ENCODE measurements at regions not wholly inside any gene's neighbourhood (a gene's known extent, or its start where the extent isn't known, plus 50 kb on each side); places are given as distances from the start of the nearest gene placed in this dataset.

- no peak for TF ChIP-seq CTCF (IDR thresholded peaks at IDR 0.05)
- Histone ChIP-seq H3K9me3 (no peaks in the 10 kb centered on the region), H3K36me3 (no peaks in the 10 kb centered on the region), H3K27me3 (replicated peaks; ENCODE audit: insufficient read depth) (no peaks in the 10 kb centered on the region), H3K27ac (no peak overlapping the region), H3K4me3 (no peak overlapping the region), H3K4me1 (ENCODE audit: control insufficient read depth in 1 of 2, low read depth in 2 of 2) (peaks cover 6 to 13% of the 10 kb centered on the region in 2 donors)
- ATAC-seq (ENCODE audit: insufficient number of reproducible peaks, low FRiP score, low read depth) (no peak), DNase-seq (ENCODE audit: low spot score) (no peak)
Observed at GRCh38 chr1:222892137-222892769, 77.4 kb downstream of the DISP1 start.

- no peak overlapping the region for H3K4me3 ChIP-seq
- no peak for ATAC-seq (ENCODE audit: insufficient number of reproducible peaks, low FRiP score, low read depth)
Observed at GRCh38 chr1:222893255-222893654, 78.4 kb downstream of the DISP1 start.

GRCh38 chr1:222894331-222894730 is 79.5 kb downstream of the DISP1 start:
- Histone ChIP-seq H3K27me3 (replicated peaks; ENCODE audit: insufficient read depth) (no peaks in the 10 kb centered on the region), H3K4me1 (ENCODE audit: control insufficient read depth in 1 of 2, low read depth in 2 of 2) (peaks cover 6 to 16% of the 10 kb centered on the region in 2 donors), H3K27ac (no peak overlapping the region), H3K4me3 (no peak overlapping the region), H3K9me3 (no peaks in the 10 kb centered on the region), H3K36me3 (no peaks in the 10 kb centered on the region)
- no peak for ATAC-seq (ENCODE audit: insufficient number of reproducible peaks, low FRiP score, low read depth)
- no peak for TF ChIP-seq CTCF (IDR thresholded peaks at IDR 0.05)
- no peak for DNase-seq (ENCODE audit: low spot score)

More at GRCh38 chr1:222893255-222893654, 78.4 kb downstream of the DISP1 start:
- Histone ChIP-seq H3K9me3 (no peaks in the 10 kb centered on the region), H3K36me3 (no peaks in the 10 kb centered on the region), H3K27me3 (replicated peaks; ENCODE audit: insufficient read depth) (no peaks in the 10 kb centered on the region), H3K4me1 (ENCODE audit: control insufficient read depth in 1 of 2, low read depth in 2 of 2) (peaks cover 6 to 18% of the 10 kb centered on the region in 2 donors), H3K27ac (no peak overlapping the region)
- no peak for TF ChIP-seq CTCF (IDR thresholded peaks at IDR 0.05)
- DNase-seq (ENCODE audit: low spot score), result no peak

GRCh38 chr1:222896630-222897526 is 82.0 kb downstream of the DISP1 start:
- no peak for DNase-seq (ENCODE audit: low spot score)
- peak overlapping the region; percentile 63 for H3K4me3 ChIP-seq

More at GRCh38 chr1:222896630-222897526, 82.0 kb downstream of the DISP1 start:
- H3K36me3 ChIP-seq, result no peaks in the 10 kb centered on the region
- H3K4me1 ChIP-seq (ENCODE audit: control insufficient read depth in 1 of 2, low read depth in 2 of 2), result peaks cover 3 to 12% of the 10 kb centered on the region in 2 donors
- H3K27me3 ChIP-seq (replicated peaks; ENCODE audit: insufficient read depth), result no peaks in the 10 kb centered on the region
- H3K27ac ChIP-seq, result no peak overlapping the region
- H3K9me3 ChIP-seq, result no peaks in the 10 kb centered on the region
- no peak for TF ChIP-seq CTCF (IDR thresholded peaks at IDR 0.05)
- no peak for ATAC-seq (ENCODE audit: insufficient number of reproducible peaks, low FRiP score, low read depth)
